B cell (primary cell): ENCODE measurements at regions not wholly inside any gene's neighbourhood (a gene's known extent, or its start where the extent isn't known, plus 50 kb on each side); places are given as distances from the start of the nearest gene placed in this dataset.

Experiments
- ATAC-seq: fragments of 200-7000 bp; cut with Tn5 transposase; one replicate; pipeline ENCODE4 v1.10.0; 2021; ENCODE audit warnings: low read depth, mild to moderate bottlenecking, moderate number of reproducible peaks, moderate library complexity
- CTCF ChIA-PET: fragments of 350-600 bp; sonication (Branson Sonifier 250); formaldehyde crosslinking; loops from one replicate; lab custom pipeline; 2021; ENCODE audit warnings: antibody characterized with exemption, inconsistent platforms; lab: Charles Lee
- POLR2A ChIA-PET: fragments of 350-600 bp; sonication (Branson Sonifier 250); formaldehyde crosslinking; loops from one replicate; lab custom pipeline; 2021; ENCODE audit warnings: antibody characterized with exemption; lab: Charles Lee
- DNase-seq: peaks from one replicate; pipeline ENCODE4 v3.0.0; 2013
- H2AFZ ChIP-seq: 2 replicates; pipeline ENCODE4 v1.6.1; 2012; ENCODE audit warnings: mild to moderate bottlenecking, low read depth, low read length; ENCODE audit not compliant: insufficient read depth, poor library complexity, severe bottlenecking
- H3K27ac ChIP-seq, 2 donors: 1 replicate in 1 of 2; 2 replicates in 1 of 2; pipeline ENCODE4 v1.5.1; 2012 to 2013; ENCODE audit warnings: low read length in 2 of 2, mild to moderate bottlenecking in 2 of 2, moderate library complexity in 1 of 2
- H3K27me3 ChIP-seq, 4 experiments: fragments of 200-600 bp in 1 of 4; sonication (generic) in 1 of 4; replicated peaks in 1 of 4; 1 replicate in 2 of 4; 2 replicates in 2 of 4; pipeline versions ENCODE4 v1.6.1 to v1.7.0; 2013 to 2016; ENCODE audit warnings: low read length in 3 of 4, mild to moderate bottlenecking in 2 of 4, mixed read lengths in 1 of 4, moderate library complexity in 1 of 4; ENCODE audit not compliant: insufficient read depth in 4 of 4, control insufficient read depth in 3 of 4; ENCODE audit errors: control extremely low read depth in 1 of 4
- H3K36me3 ChIP-seq, 2 experiments: replicated peaks in 1 of 2; 1 replicate in 1 of 2; 2 replicates in 1 of 2; pipeline versions ENCODE4 v1.6.1 to v1.7.1; 2013; ENCODE audit warnings: low read length in 1 of 2; ENCODE audit not compliant: insufficient read depth in 2 of 2, control insufficient read depth in 1 of 2; ENCODE audit errors: control extremely low read depth in 1 of 2, extremely low read depth in 1 of 2
- H3K4me1 ChIP-seq, 2 donors: fragments of 200-600 bp in 1 of 2; sonication (generic) in 1 of 2; 1 replicate in 1 of 2; 2 replicates in 1 of 2; pipeline versions ENCODE4 v1.5.1 to v1.6.1; 2013 to 2017; ENCODE audit warnings: low read length in 2 of 2; ENCODE audit not compliant: control insufficient read depth in 2 of 2, insufficient read depth in 2 of 2
- H3K4me2 ChIP-seq: replicated peaks from 2 replicates; pipeline ENCODE3; 2012; ENCODE audit warnings: mild to moderate bottlenecking, low read depth, low read length; ENCODE audit not compliant: poor library complexity, severe bottlenecking
- H3K4me3 ChIP-seq, 5 experiments: fragments of 200-600 bp in 1 of 5; sonication (generic) in 1 of 5; 1 replicate in 3 of 5; 2 replicates in 2 of 5; pipeline versions ENCODE4 v1.5.1 to v1.7.0; 2011 to 2016; ENCODE audit warnings: low read length in 4 of 5, mild to moderate bottlenecking in 4 of 5, low read depth in 2 of 5, control low read depth in 1 of 5, moderate library complexity in 1 of 5; ENCODE audit not compliant: insufficient read depth in 1 of 5; ENCODE audit errors: control extremely low read depth in 1 of 5, extremely low read depth in 1 of 5
- H3K79me2 ChIP-seq: fragments of 200-600 bp; sonication (generic); one replicate; pipeline ENCODE4 v1.6.0; 2016; ENCODE audit warnings: low read length; ENCODE audit not compliant: control insufficient read depth, insufficient read depth
- H3K9ac ChIP-seq: fragments of 200-600 bp; sonication (generic); 2 replicates; pipeline ENCODE4 v1.6.1; 2017; ENCODE audit warnings: mild to moderate bottlenecking, low read length, moderate library complexity
- H3K9me3 ChIP-seq, 3 donors: one replicate each; pipeline versions ENCODE4 v1.6.1 to v1.7.1; 2013; ENCODE audit warnings: low read length in 2 of 3; ENCODE audit not compliant: control insufficient read depth in 2 of 3, insufficient read depth in 1 of 3; ENCODE audit errors: control extremely low read depth in 1 of 3
- H4K20me1 ChIP-seq: 2 replicates; pipeline ENCODE4 v1.6.0; 2012; ENCODE audit warnings: mild to moderate bottlenecking, low read length; ENCODE audit not compliant: insufficient read depth, control insufficient read depth, poor library complexity, severe bottlenecking
- H3K27ac Mint-ChIP-seq: one replicate; pipeline ENCODE4 v1.8.0; 2021; ENCODE audit warnings: mixed read lengths
- H3K27me3 Mint-ChIP-seq: one replicate; pipeline ENCODE4 v1.8.0; 2021; ENCODE audit warnings: mixed read lengths
- H3K4me1 Mint-ChIP-seq: one replicate; pipeline ENCODE4 v1.8.0; 2021; ENCODE audit warnings: mixed read lengths
- H3K4me3 Mint-ChIP-seq: one replicate; pipeline ENCODE4 v1.8.0; 2021; ENCODE audit warnings: mixed read lengths
- H3K9me3 Mint-ChIP-seq: one replicate; pipeline ENCODE4 v1.8.0; 2022; ENCODE audit warnings: mixed read lengths; ENCODE audit not compliant: insufficient read depth
- CTCF ChIP-seq: fragments of 200-600 bp; IDR thresholded peaks from one replicate; pipeline ENCODE4 v1.8.0; 2022; ENCODE audit warnings: antibody characterized with exemption, mild to moderate bottlenecking
- EZH2 ChIP-seq: IDR thresholded peaks from 2 replicates; pipeline ENCODE4 v1.6.1; 2012; ENCODE audit warnings: borderline replicate concordance, low read depth, mild to moderate bottlenecking, moderate library complexity, low read length; ENCODE audit not compliant: insufficient read depth, poor library complexity, severe bottlenecking
- whole genome bisulfite sequencing: methylation state at CpG from one replicate; pipeline ENCODE4 v1.1.5; 2013; ENCODE audit warnings: missing lambda C conversion rate; ENCODE audit not compliant: insufficient coverage; 5-methylcytosine and 5-hydroxymethylcytosine counted together
- intact Hi-C: fragments of 100-400 bp; cut with micrococcal nuclease; formaldehyde crosslinking; loops from one replicate; pipeline ENCODE4 v1.10.0; 2022

- no peak overlapping the region for H3K9ac ChIP-seq
- no peak overlapping the region for H3K4me2 ChIP-seq
- intact Hi-C loops = no loop called here
- Mint-ChIP-seq H3K27me3 (peaks cover 4% of the 10 kb centered on the region), H3K9me3 (peaks cover 5% of the 10 kb centered on the region), H3K27ac (no peak overlapping the region), H3K4me1 (peaks cover 7% of the 10 kb centered on the region), H3K4me3 (no peak overlapping the region)
- WGBS = no CpG with 5 or more reads among the region's 3 CpGs
- ATAC-seq (no peak), DNase-seq (no peak)
- H3K4me3 ChIP-seq = no peak overlapping the region
- H3K27me3 ChIP-seq = peaks cover 0 to 2% (median 0%) of the 10 kb centered on the region in 4 experiments
- no peak for TF ChIP-seq CTCF
- no peak for TF ChIP-seq EZH2
- H3K79me2 ChIP-seq = no peaks in the 10 kb centered on the region
- peaks cover 5 to 15% (median 9%) of the 10 kb centered on the region in 3 donors for H3K9me3 ChIP-seq
- no peak overlapping the region for H2AFZ ChIP-seq
- no peak overlapping the region for H3K27ac ChIP-seq
- no peaks in the 10 kb centered on the region for H4K20me1 ChIP-seq
- POLR2A ChIA-PET = no interaction called here
- no peaks in the 10 kb centered on the region for H3K36me3 ChIP-seq
- CTCF ChIA-PET = no interaction called here
- peaks cover 0 to 5% of the 10 kb centered on the region in 2 donors for H3K4me1 ChIP-seq
Observed at GRCh38 chr12:47549258-47549657, 156.6 kb downstream of the RPAP3 start.

DNA sequence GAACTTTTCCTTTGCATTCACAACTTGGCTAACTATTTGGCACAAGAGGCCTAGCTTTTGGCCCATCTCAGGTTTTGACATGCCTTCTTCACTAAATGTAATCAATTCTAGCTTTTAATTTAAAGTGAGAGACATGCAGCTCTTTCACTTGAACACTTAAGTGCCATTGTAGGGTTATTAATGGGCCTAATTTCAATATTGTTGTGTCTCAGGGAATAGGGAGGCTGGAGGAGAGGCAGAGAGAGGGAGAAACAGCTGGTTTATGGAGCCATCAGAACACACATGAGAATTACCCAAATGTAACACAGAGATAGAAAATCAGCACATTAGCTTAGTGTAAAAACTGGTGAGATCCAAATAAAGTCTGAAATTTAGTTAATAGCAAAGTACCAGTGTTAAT, 157.4 kb downstream of the RPAP3 start:
- no peak for ATAC-seq
- Histone ChIP-seq H3K27ac (no peak overlapping the region), H3K9ac (no peak overlapping the region), H3K4me2 (no peak overlapping the region), H3K9me3 (peaks cover 4 to 11% (median 8%) of the 10 kb centered on the region in 3 donors), H3K79me2 (no peaks in the 10 kb centered on the region), H3K36me3 (no peaks in the 10 kb centered on the region), H2AFZ (no peak overlapping the region), H3K4me3 (no peak overlapping the region), H3K27me3 (peaks cover 0 to 2% (median 0%) of the 10 kb centered on the region in 4 experiments), H4K20me1 (no peaks in the 10 kb centered on the region), H3K4me1 (peaks cover 0 to 5% of the 10 kb centered on the region in 2 donors)
- TF ChIP-seq EZH2 = no peak
- no peak for TF ChIP-seq CTCF
- Mint-ChIP-seq H3K9me3 (peaks cover 5% of the 10 kb centered on the region), H3K4me1 (peaks cover 7% of the 10 kb centered on the region), H3K4me3 (no peak overlapping the region), H3K27ac (no peak overlapping the region), H3K27me3 (peaks cover 4% of the 10 kb centered on the region)
- intact Hi-C loops = no loop called here
- CTCF ChIA-PET = no interaction called here
- DNase-seq = no peak
- POLR2A ChIA-PET = no interaction called here
